Memory B cell (primary cell): ENCODE measurements at regions not wholly inside any gene's neighbourhood (a gene's known extent, or its start where the extent isn't known, plus 50 kb on each side); places are given as distances from the start of the nearest gene placed in this dataset.

Experiments used
- ATAC-seq: fragments of 150-1000 bp; cut with Tn5 transposase; 2 replicates; pipeline ENCODE4 v1.10.0; 2021; ENCODE audit warnings: low read depth, mild to moderate bottlenecking, moderate library complexity
- DNase-seq, 2 donors: peaks; one replicate each; pipeline ENCODE4 v3.0.0; 2022; ENCODE audit warnings: low spot score in 2 of 2
- H3K27ac Mint-ChIP-seq: one replicate; pipeline ENCODE4 v1.8.0; 2022; ENCODE audit warnings: mild to moderate bottlenecking, moderate library complexity, mixed read lengths
- H3K27me3 Mint-ChIP-seq: one replicate; pipeline ENCODE4 v1.8.0; 2022; ENCODE audit warnings: mixed read lengths
- H3K36me3 Mint-ChIP-seq: one replicate; pipeline ENCODE4 v1.8.0; 2022; ENCODE audit warnings: mild to moderate bottlenecking, mixed read lengths
- H3K4me1 Mint-ChIP-seq: one replicate; pipeline ENCODE4 v1.8.0; 2022; ENCODE audit warnings: mixed read lengths
- H3K4me3 Mint-ChIP-seq: one replicate; pipeline ENCODE4 v1.8.0; 2022; ENCODE audit warnings: mild to moderate bottlenecking, moderate library complexity, mixed read lengths
- H3K9me3 Mint-ChIP-seq: one replicate; pipeline ENCODE4 v1.8.0; 2022; ENCODE audit warnings: mixed read lengths

DNA sequence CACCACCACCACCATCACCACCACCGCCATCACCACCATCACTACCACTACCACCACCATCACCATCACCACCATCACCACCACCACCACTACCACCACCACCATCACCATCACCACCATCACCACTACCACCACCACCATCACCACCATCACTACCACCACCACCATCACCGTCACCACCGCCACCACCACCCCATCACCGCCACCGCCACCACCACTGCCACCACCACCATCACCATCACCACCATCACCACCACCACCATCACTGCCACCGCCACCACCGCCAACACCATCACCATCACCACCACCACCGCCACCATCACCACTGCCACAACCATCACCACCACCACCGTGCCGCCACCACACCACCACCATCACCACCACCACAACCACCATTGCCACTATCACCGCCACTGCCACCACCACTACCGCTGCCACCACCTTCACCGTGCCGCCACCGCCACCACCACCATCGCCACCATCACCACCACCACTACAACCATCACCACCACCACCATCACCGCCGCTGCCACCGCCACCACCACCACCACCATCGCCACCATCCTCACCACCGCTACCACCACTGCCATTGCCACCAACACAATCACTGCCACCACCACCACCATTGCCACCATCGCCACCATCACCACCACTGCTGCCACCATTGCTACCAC, 1511.3 kb upstream of the AGA start:
- H3K27ac Mint-ChIP-seq: no peak overlapping the region
- no peak for DNase-seq
- peaks cover 8% of the 10 kb centered on the region for H3K9me3 Mint-ChIP-seq
- no peak for ATAC-seq
- H3K27me3 Mint-ChIP-seq: no peaks in the 10 kb centered on the region
- no peaks in the 10 kb centered on the region for H3K4me1 Mint-ChIP-seq
- H3K4me3 Mint-ChIP-seq: no peak overlapping the region
- no peaks in the 10 kb centered on the region for H3K36me3 Mint-ChIP-seq

DNA sequence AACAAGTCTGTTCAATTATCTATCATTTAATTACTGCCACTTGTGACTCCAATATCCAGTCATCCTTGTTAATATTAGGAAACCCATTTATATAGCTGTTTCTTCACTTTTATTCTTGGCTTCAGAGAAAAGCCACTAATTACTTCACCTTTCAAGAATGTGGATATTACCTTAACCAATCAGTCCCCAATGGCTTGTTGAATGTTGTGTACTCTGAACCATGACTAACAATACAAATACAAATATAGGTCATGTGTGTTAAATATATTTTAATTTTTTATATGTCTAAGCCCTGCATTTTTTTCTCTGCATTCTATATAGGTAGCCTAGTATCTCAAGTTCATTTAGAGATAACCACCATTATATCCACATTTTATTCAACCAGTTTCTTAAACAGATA, 1513.4 kb upstream of the AGA start:
- no peak for DNase-seq
- no peak for ATAC-seq
- H3K4me1 Mint-ChIP-seq: no peaks in the 10 kb centered on the region
- peaks cover 9% of the 10 kb centered on the region for H3K9me3 Mint-ChIP-seq
- no peak overlapping the region for H3K27ac Mint-ChIP-seq
- no peaks in the 10 kb centered on the region for H3K27me3 Mint-ChIP-seq
- no peak overlapping the region for H3K4me3 Mint-ChIP-seq
- H3K36me3 Mint-ChIP-seq: no peaks in the 10 kb centered on the region

DNA sequence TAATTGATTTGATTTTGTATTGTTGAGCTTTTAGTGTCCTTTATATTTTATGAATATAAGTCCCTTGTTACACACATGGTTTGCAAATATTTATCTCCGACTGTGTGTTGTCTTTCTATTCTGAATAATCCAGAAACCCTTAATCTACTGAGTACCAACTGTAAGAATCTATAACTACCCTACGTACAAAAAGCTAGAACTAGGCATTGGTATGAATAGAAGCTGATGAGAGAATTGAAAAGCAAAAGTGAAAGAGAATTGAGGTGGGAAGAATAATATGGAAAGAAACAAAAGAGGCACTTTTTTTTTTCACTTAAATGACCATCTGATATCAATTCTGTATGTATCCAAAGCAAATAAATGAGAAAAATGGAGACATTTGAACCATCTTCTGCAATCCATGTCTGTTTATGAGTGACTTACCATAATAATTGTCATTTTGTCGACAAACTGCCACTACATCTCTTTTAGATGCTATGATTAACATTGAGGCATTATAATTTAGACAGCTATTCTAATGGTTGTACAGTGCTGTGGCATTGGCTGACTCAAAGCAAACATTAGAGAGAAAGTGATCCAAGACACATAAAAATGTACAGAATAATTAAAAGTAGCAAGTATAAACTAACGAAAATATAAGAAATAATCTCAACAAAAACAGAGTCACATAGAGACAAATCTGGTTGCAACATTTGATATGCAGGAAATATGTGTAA, 1516.6 kb upstream of the AGA start:
- H3K4me1 Mint-ChIP-seq: no peaks in the 10 kb centered on the region
- DNase-seq: no peak
- no peaks in the 10 kb centered on the region for H3K27me3 Mint-ChIP-seq
- no peak overlapping the region for H3K4me3 Mint-ChIP-seq
- H3K36me3 Mint-ChIP-seq: no peaks in the 10 kb centered on the region
- peaks cover 9% of the 10 kb centered on the region for H3K9me3 Mint-ChIP-seq
- ATAC-seq: no peak
- no peak overlapping the region for H3K27ac Mint-ChIP-seq

DNA sequence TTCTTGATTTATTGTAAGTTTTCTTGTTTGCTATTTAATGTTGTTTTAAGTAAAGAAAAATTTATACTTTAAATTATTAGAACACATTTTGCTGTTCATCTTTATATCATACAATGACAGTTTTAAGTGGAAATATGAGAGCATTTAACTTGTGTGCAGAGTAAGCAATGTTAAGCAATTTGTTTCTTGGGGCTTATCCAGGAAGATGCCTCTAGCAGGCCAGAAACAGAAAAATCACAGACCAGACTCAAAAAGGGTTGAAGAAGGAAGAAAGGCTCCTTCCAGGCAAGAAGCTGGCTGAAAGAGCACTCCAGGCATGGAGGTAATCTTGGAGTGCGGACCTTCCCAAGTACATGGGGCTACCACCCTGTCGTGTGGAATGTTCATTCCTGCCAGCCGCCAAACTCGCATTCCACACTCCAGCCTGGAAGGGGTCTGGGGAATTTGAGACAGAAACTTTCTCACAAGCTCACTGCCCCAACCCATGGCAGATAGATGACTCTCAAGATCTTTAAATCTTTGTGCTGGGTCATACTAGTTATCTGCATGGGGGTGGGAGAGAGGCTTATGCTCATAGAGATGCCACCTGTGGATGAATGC, 1521.3 kb upstream of the AGA start:
- H3K27me3 Mint-ChIP-seq: no peaks in the 10 kb centered on the region
- no peak overlapping the region for H3K4me3 Mint-ChIP-seq

DNA sequence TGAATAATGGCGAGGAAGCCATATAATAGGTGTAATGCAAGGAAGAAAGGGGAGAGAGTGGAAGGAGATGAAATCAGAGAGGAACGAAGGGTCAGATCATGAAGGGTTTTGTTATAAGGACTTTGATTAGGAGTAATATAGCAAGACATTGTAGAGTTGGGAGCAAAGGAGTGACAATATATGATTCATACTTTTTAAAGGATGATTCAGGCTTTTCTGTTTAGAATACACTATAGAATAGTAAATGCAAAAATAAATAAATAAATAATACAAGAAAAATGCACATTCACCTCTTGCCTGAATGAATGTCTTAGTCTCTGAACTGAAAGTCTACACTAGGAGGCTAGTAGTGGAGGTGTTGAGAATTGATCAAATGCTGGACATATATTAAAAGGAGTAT, 1524.4 kb upstream of the AGA start:
- H3K27ac Mint-ChIP-seq: no peak overlapping the region
- ATAC-seq (no peak), DNase-seq (no peak)
- H3K4me1 Mint-ChIP-seq: no peaks in the 10 kb centered on the region
- no peak overlapping the region for H3K4me3 Mint-ChIP-seq
- peaks cover 7% of the 10 kb centered on the region for H3K9me3 Mint-ChIP-seq
- no peaks in the 10 kb centered on the region for H3K36me3 Mint-ChIP-seq
- H3K27me3 Mint-ChIP-seq: no peaks in the 10 kb centered on the region

More for the DNA sequence above, 1521.3 kb upstream of the AGA start:
- peaks cover 4% of the 10 kb centered on the region for H3K9me3 Mint-ChIP-seq
- H3K27ac Mint-ChIP-seq: no peak overlapping the region
- no peaks in the 10 kb centered on the region for H3K36me3 Mint-ChIP-seq
- no peak for ATAC-seq
- no peaks in the 10 kb centered on the region for H3K4me1 Mint-ChIP-seq
- DNase-seq: no peak

DNA sequence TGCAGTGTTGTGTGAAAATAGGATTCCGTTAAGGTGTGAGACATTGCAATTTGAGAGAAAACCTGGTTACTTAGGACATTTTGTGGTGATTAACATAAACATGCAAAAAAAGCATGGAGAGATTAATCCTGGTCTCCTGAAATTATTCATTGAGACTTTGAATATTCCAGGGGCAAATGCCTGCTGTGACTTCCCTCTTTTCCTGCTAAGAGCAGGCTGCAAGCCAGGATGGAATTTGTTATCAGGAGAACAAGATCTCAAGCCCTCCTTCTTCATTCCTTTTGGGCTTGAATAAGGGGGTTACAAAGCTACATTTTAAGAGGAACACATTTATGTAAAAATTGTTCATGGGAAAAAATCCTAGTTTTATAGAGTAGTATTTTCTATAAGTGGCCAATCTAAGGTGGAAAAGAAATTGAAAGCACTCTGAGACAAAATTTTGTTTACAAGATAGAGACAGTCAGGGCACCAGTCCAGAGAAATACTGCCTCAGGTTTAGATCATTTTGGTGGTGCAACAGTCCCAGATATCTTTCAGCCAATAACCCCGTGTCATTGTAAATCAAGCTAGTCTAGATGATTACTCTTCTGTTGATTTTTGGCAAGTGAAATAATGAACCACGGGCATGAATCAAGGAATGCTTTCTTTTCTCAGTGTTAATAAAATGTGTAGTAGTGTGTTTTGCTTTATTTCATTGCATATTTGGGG, 1528.3 kb upstream of the AGA start:
- Mint-ChIP-seq H3K36me3 (no peaks in the 10 kb centered on the region), H3K4me1 (no peaks in the 10 kb centered on the region), H3K4me3 (no peak overlapping the region), H3K27me3 (no peaks in the 10 kb centered on the region), H3K9me3 (peaks cover 8% of the 10 kb centered on the region), H3K27ac (no peak overlapping the region)
- DNase-seq: no peak
- no peak for ATAC-seq

DNA sequence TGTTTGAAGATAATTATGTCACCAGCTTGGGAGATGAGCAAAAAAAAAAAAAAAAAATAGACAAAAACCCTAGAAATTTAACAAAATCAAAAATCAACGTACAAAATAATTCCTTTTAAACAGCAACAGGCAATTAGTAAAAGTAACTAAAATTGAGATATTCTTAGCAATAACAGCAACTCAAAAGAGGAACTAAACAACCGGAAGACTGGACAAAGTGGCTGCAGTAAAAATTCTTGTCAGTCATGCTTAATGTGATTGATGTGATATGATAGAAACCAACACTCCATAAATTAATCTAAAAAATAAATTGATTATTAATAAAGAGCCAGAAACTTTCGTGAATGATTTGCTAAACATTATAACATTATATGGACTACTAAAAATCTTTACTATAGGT, 1534.6 kb upstream of the AGA start:
- Mint-ChIP-seq H3K27ac (no peak overlapping the region), H3K9me3 (no peaks in the 10 kb centered on the region), H3K4me1 (no peaks in the 10 kb centered on the region), H3K4me3 (no peak overlapping the region), H3K36me3 (no peaks in the 10 kb centered on the region), H3K27me3 (no peaks in the 10 kb centered on the region)
- DNase-seq (no peak), ATAC-seq (no peak)

DNA sequence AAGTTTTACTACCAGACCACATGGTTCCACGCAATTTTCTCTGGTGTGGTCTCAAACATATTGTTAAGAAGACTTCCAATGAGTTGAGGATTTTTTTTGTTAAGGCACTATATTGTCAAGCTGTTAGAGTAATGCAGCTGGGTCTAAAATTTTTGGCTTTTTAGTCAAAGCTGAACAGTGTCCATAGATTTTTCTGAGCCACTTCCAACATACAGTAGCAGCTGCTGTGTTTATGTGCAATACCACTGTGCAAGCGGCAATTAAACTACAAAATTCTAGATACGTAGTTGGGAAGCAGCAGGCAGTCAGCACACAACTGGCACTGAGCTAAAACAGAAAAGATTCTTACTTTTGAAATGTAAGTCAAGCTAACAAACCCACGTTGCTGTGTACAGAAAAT, 1551.1 kb upstream of the AGA start:
- H3K27me3 Mint-ChIP-seq: no peaks in the 10 kb centered on the region
- H3K4me1 Mint-ChIP-seq: no peaks in the 10 kb centered on the region
- ATAC-seq (no peak), DNase-seq (no peak)
- peaks cover 1% of the 10 kb centered on the region for H3K9me3 Mint-ChIP-seq
- H3K36me3 Mint-ChIP-seq: no peaks in the 10 kb centered on the region
- H3K27ac Mint-ChIP-seq: no peak overlapping the region
- H3K4me3 Mint-ChIP-seq: no peak overlapping the region

DNA sequence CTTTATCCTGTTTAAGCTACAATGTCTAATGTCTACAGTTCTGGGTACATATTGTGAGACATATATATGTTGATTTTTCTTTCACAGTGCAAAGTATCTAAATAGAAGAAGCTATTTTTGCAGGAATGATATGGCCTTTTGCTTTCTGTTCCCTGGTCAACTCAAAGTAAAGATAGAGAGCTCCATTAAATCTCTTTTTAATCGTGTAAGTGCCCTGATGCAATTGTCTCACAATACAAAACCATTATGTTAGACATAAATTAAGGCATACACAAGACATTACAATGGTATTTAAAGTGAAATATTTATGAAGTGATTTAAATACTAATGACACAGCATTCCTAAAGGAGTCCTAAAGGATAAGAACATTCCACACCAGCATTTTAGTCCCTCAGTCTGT, 1559.7 kb upstream of the AGA start:
- Mint-ChIP-seq H3K27ac (no peak overlapping the region), H3K4me1 (no peaks in the 10 kb centered on the region), H3K4me3 (no peak overlapping the region), H3K27me3 (no peaks in the 10 kb centered on the region), H3K36me3 (no peaks in the 10 kb centered on the region), H3K9me3 (peaks cover 4% of the 10 kb centered on the region)
- DNase-seq (no peak), ATAC-seq (no peak)

DNA sequence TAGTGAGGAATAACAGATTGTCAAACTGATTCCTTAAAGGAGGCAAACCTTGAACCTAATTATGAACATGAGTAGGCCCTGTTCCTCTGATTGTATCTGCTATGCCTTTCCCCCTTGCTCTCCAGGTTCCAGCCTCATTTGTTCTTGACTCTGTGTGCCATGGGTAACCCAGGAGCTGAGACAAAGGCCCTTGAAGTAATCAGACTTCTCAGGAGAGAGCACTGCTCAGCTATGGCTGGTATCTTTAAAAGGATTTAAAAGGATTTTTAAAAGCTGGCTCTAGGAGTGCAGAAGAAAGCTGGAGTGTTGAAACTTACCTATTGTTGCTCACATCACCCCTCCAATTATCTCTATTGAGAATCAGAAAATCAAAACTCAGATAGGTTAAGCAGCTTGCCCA, 1565.5 kb upstream of the AGA start:
- Mint-ChIP-seq H3K4me3 (no peak overlapping the region), H3K9me3 (peaks cover 5% of the 10 kb centered on the region), H3K4me1 (no peaks in the 10 kb centered on the region), H3K27ac (no peak overlapping the region), H3K27me3 (no peaks in the 10 kb centered on the region), H3K36me3 (no peaks in the 10 kb centered on the region)
- ATAC-seq (no peak), DNase-seq (no peak)

DNA sequence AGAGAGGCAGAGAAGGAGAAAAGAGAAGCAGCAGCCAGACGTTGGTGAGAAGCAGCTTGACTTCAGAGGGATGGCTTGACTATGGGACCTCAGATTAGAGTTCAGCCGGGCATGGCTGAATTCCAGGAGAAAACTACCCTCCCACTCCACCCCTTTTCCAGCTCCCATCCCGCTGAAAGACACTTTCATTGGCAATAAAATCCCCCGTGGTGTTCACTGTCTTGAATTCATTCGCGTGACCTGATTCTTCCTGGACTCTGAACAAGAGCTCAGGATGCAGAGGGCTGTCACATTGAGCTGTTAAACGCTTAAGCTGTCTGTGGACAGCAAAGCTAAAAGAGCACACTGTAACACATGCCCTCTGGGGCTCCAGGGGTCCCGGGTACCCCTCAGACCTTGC, 1575.3 kb upstream of the AGA start:
- no peak for ATAC-seq
- H3K36me3 Mint-ChIP-seq: no peaks in the 10 kb centered on the region
- no peak for DNase-seq
- H3K27ac Mint-ChIP-seq: no peak overlapping the region
- H3K4me3 Mint-ChIP-seq: no peak overlapping the region
- H3K4me1 Mint-ChIP-seq: no peaks in the 10 kb centered on the region
- H3K9me3 Mint-ChIP-seq: peaks cover 9% of the 10 kb centered on the region
- no peaks in the 10 kb centered on the region for H3K27me3 Mint-ChIP-seq

DNA sequence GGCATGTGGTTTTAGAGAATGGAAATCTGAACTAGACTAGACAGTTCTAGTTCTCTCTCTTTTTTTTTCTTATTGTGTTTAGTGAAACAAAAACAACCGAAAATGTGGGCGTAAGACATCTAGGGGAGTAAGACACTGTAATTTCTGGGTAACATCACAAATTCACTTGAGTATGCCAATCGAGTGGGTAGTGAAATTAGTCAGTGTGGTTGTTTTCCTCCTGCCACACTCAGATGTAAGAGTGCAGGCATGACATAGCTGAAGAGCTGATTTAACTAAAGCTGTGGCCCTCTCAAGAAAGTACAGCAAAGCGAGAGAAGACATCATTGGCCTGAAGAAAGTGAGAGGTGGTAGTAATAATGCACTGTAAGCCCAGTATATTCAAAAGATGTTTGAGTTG, 1585.3 kb upstream of the AGA start:
- Mint-ChIP-seq H3K36me3 (no peaks in the 10 kb centered on the region), H3K4me1 (no peaks in the 10 kb centered on the region), H3K27me3 (no peaks in the 10 kb centered on the region), H3K27ac (no peak overlapping the region), H3K9me3 (peaks cover 2% of the 10 kb centered on the region), H3K4me3 (no peak overlapping the region)
- DNase-seq: no peak
- ATAC-seq: no peak

DNA sequence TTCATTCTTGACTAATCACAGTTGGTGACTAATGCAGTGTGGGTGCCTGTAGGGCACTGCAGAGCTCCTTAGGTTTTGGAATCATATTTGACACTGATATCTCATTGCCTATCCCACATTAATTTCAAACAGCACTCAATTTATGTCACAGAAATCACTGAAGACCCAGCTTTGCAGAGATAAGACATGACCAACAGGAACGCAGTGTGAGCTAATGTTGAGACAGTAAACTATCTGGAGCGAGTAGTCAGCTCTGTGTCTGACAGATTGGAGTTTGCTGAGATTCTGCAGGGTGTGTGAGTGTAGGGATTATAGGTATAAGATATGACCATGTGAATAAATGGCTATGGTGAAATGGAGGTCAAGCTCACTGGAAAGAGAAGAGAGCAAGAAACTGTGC, 1586.1 kb upstream of the AGA start:
- H3K4me3 Mint-ChIP-seq: no peak overlapping the region
- ATAC-seq: no peak
- peaks cover 5% of the 10 kb centered on the region for H3K9me3 Mint-ChIP-seq
- H3K27me3 Mint-ChIP-seq: no peaks in the 10 kb centered on the region
- DNase-seq: no peak
- H3K4me1 Mint-ChIP-seq: no peaks in the 10 kb centered on the region
- no peak overlapping the region for H3K27ac Mint-ChIP-seq
- H3K36me3 Mint-ChIP-seq: no peaks in the 10 kb centered on the region

DNA sequence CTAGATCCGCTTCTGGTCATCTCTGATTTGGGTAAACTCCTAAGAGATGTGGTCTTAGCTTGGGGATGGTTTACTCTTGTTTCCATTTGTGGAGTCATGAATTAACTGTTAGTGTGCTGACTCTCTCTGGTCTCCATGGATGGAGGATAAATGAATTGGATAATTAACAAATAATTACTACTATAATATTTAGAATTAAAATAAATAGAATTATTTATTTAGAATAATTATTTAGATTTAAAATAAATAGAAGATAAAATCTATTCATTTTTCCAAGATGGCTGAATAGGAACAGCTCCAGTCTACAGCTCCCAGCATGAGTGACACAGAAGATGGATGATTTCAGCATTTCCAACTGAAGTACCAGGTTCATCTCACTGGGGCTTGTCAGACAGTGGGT, 1587.4 kb upstream of the AGA start:
- no peaks in the 10 kb centered on the region for H3K27me3 Mint-ChIP-seq
- no peaks in the 10 kb centered on the region for H3K4me1 Mint-ChIP-seq
- peaks cover 8% of the 10 kb centered on the region for H3K9me3 Mint-ChIP-seq
- no peak overlapping the region for H3K4me3 Mint-ChIP-seq
- no peak overlapping the region for H3K27ac Mint-ChIP-seq
- ATAC-seq: no peak
- no peak for DNase-seq
- no peaks in the 10 kb centered on the region for H3K36me3 Mint-ChIP-seq
